Activated B cell treated with CpG ODN at 0.5 μM for 24 hours (primary cell): ENCODE measurements at regions not wholly inside any gene's neighbourhood (a gene's known extent, or its start where the extent isn't known, plus 50 kb on each side); places are given as distances from the start of the nearest gene placed in this dataset.

Source experiments
- ATAC-seq: fragments of 200-7000 bp; cut with Tn5 transposase; one replicate; pipeline ENCODE4 v1.10.0; 2021; ENCODE audit warnings: low read depth, mild to moderate bottlenecking, moderate library complexity
- CTCF ChIA-PET: fragments of 350-600 bp; sonication (Branson Sonifier 250); formaldehyde crosslinking; loops from one replicate; lab custom pipeline; 2021; ENCODE audit warnings: antibody characterized with exemption; lab: Charles Lee
- POLR2A ChIA-PET: fragments of 350-600 bp; sonication (Branson Sonifier 250); formaldehyde crosslinking; loops from one replicate; lab custom pipeline; 2021; ENCODE audit warnings: antibody characterized with exemption; lab: Charles Lee
- DNase-seq: peaks from one replicate; pipeline ENCODE4 v3.0.0; 2022
- H3K27ac Mint-ChIP-seq: one replicate; pipeline ENCODE4 v1.8.0; 2020; ENCODE audit warnings: mixed read lengths
- H3K27me3 Mint-ChIP-seq: one replicate; pipeline ENCODE4 v1.8.0; 2021; ENCODE audit warnings: mixed read lengths
- H3K36me3 Mint-ChIP-seq: one replicate; pipeline ENCODE4 v1.8.0; 2021; ENCODE audit warnings: low read depth, mixed read lengths
- H3K4me1 Mint-ChIP-seq: one replicate; pipeline ENCODE4 v1.8.0; 2021; ENCODE audit warnings: mixed read lengths
- H3K4me3 Mint-ChIP-seq: one replicate; pipeline ENCODE4 v1.8.0; 2020; ENCODE audit warnings: mild to moderate bottlenecking, mixed read lengths
- H3K9me3 Mint-ChIP-seq: one replicate; pipeline ENCODE4 v1.8.0; 2020; ENCODE audit warnings: mixed read lengths
- CTCF ChIP-seq: fragments of 200-600 bp; IDR thresholded peaks from one replicate; pipeline ENCODE4 v1.8.0; 2022; ENCODE audit warnings: antibody characterized with exemption, mild to moderate bottlenecking
- intact Hi-C: fragments of 100-400 bp; cut with micrococcal nuclease; formaldehyde crosslinking; loops from one replicate; pipeline ENCODE4 v1.15.1; 2024

DNA sequence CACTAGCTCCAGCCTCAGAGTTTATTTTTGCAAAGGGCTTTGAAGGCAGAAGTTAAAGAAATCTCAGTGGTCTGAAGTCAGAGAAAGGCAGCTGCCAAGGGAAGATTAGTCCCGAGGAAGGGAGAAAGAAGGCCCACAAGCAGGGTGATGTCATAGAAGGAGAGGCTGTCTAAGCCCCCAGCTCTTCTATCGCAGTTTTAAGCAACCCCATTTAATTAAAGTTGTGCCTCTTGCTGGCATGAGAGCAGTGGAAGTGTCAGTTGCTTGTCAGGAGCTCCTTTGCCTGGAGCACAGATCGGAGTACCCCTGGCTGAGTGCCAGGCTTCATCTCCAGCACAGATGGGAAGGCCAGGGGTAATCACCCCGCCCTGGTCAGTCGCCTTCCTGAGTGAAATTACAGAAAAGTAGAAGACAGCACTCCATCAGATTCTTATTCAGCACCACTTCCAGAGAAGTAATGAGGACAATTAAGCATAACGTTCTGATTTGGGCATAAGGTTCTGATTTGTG, 530.7 kb downstream of the EPHB1 start:
- H3K27me3 Mint-ChIP-seq = no peaks in the 10 kb centered on the region
- ChIA-PET CTCF (no interaction called here), POLR2A (no interaction called here)
- H3K36me3 Mint-ChIP-seq = no peaks in the 10 kb centered on the region
- no peak overlapping the region for H3K27ac Mint-ChIP-seq
- TF ChIP-seq CTCF = no peak
- no peak overlapping the region for H3K4me3 Mint-ChIP-seq
- no peak for DNase-seq
- no peaks in the 10 kb centered on the region for H3K9me3 Mint-ChIP-seq
- no peak for ATAC-seq
- no peaks in the 10 kb centered on the region for H3K4me1 Mint-ChIP-seq
- intact Hi-C loops = no loop called here

GRCh38 chr3:135326851-135327250, 531.8 kb downstream of the EPHB1 start:
- no peaks in the 10 kb centered on the region for H3K27me3 Mint-ChIP-seq
- POLR2A ChIA-PET = no interaction called here
- H3K4me3 Mint-ChIP-seq = no peak overlapping the region

GRCh38 chr3:135328036-135328435, 533.0 kb downstream of the EPHB1 start:
- no peak for ATAC-seq
- ChIA-PET CTCF (no interaction called here), POLR2A (no interaction called here)
- no peak overlapping the region for H3K27ac Mint-ChIP-seq
- H3K9me3 Mint-ChIP-seq = peaks cover 2% of the 10 kb centered on the region
- H3K36me3 Mint-ChIP-seq = no peaks in the 10 kb centered on the region
- TF ChIP-seq CTCF = no peak
- no peak for DNase-seq
- no peak overlapping the region for H3K4me3 Mint-ChIP-seq
- H3K4me1 Mint-ChIP-seq = no peaks in the 10 kb centered on the region
- H3K27me3 Mint-ChIP-seq = no peaks in the 10 kb centered on the region
- intact Hi-C loops = no loop called here

More at GRCh38 chr3:135326851-135327250, 531.8 kb downstream of the EPHB1 start:
- Mint-ChIP-seq H3K4me1 (no peaks in the 10 kb centered on the region), H3K36me3 (no peaks in the 10 kb centered on the region), H3K9me3 (no peaks in the 10 kb centered on the region), H3K27ac (no peak overlapping the region)
- intact Hi-C loops = no loop called here
- CTCF ChIA-PET = no interaction called here
- no peak for TF ChIP-seq CTCF
- ATAC-seq = no peak
- DNase-seq = no peak

DNA sequence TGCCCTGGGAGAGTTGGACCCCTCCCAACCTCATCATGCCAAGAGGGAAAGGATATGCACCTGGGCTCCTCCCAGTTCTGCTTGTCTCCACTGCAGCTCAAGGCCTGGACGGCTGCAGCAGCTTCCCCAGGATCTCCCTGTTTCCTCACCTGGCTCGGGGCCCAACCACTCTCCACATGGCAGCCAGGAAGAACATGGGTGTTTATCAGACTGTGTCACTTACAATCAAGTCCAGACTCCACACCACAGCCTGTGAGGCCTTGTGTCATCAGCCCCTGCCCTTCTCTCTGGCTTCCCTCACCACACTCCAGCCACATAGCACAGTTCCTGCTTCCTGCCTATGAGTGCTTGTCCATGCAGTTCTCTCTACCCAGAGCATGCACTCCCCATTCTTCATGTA, 534.4 kb downstream of the EPHB1 start:
- intact Hi-C loops = no loop called here
- no peaks in the 10 kb centered on the region for H3K27me3 Mint-ChIP-seq
- TF ChIP-seq CTCF = no peak
- no peaks in the 10 kb centered on the region for H3K4me1 Mint-ChIP-seq
- no peak overlapping the region for H3K27ac Mint-ChIP-seq
- H3K4me3 Mint-ChIP-seq = no peak overlapping the region
- ChIA-PET CTCF (no interaction called here), POLR2A (no interaction called here)
- H3K9me3 Mint-ChIP-seq = peaks cover 2% of the 10 kb centered on the region
- no peak for ATAC-seq
- no peaks in the 10 kb centered on the region for H3K36me3 Mint-ChIP-seq
- DNase-seq = no peak

- Mint-ChIP-seq H3K27me3 (peaks cover 2% of the 10 kb centered on the region), H3K36me3 (no peaks in the 10 kb centered on the region), H3K4me1 (no peaks in the 10 kb centered on the region), H3K4me3 (no peak overlapping the region), H3K9me3 (peaks cover 5% of the 10 kb centered on the region), H3K27ac (no peak overlapping the region)
- ATAC-seq (no peak), DNase-seq (no peak)
- intact Hi-C loops = no loop called here
- no peak for TF ChIP-seq CTCF
- POLR2A ChIA-PET = no interaction called here
- CTCF ChIA-PET = no interaction called here
These were observed 542.1 kb downstream of the EPHB1 start for GRCh38 chr3:135337192-135337591.
